GM23338 (cell line): ENCODE measurements at regions not wholly inside any gene's neighbourhood (a gene's known extent, or its start where the extent isn't known, plus 50 kb on each side); places are given as distances from the start of the nearest gene placed in this dataset.

ENCODE experiments used
- ATAC-seq: fragments of 200-7000 bp; cut with Tn5 transposase; 3 replicates; pipeline ENCODE4 v1.9.1; 2020
- DNase-seq: peaks from one replicate; pipeline ENCODE4 v3.0.0-alpha.2; 2015; ENCODE audit warnings: low spot score
- H2AFZ ChIP-seq: fragments of 200-600 bp; sonication (generic); 2 replicates; pipeline ENCODE4 v1.8.0; 2016; ENCODE audit warnings: antibody characterized with exemption, mild to moderate bottlenecking, moderate library complexity
- H3F3A ChIP-seq: fragments of 200-600 bp; sonication (generic); replicated peaks from 2 replicates; pipeline ENCODE4 v1.8.0; 2017; ENCODE audit warnings: antibody characterized with exemption, mixed run types, low read depth
- H3K27ac ChIP-seq: fragments of 200-600 bp; sonication (generic); 2 replicates; pipeline ENCODE4 v1.6.1; 2016; ENCODE audit warnings: low read depth
- H3K27me3 ChIP-seq: fragments of 200-600 bp; sonication (generic); 2 replicates; pipeline ENCODE4 v1.8.0; 2016; ENCODE audit warnings: mild to moderate bottlenecking, mixed run types, moderate library complexity; ENCODE audit not compliant: insufficient read depth
- H3K36me3 ChIP-seq: fragments of 200-600 bp; sonication (generic); 2 replicates; pipeline ENCODE4 v1.8.0; 2016; ENCODE audit warnings: mild to moderate bottlenecking; ENCODE audit not compliant: insufficient read depth
- H3K4me1 ChIP-seq: fragments of 200-600 bp; sonication (generic); 2 replicates; pipeline ENCODE4 v1.8.0; 2016; ENCODE audit warnings: mild to moderate bottlenecking, moderate library complexity; ENCODE audit not compliant: insufficient read depth
- H3K4me2 ChIP-seq: fragments of 200-600 bp; sonication (generic); 2 replicates; pipeline ENCODE4 v1.7.1; 2017; ENCODE audit warnings: mixed run types
- H3K4me3 ChIP-seq: fragments of 200-600 bp; sonication (generic); 2 replicates; pipeline ENCODE4 v1.6.1; 2016; ENCODE audit warnings: mixed run types
- H3K79me2 ChIP-seq: fragments of 200-600 bp; sonication (generic); replicated peaks from 2 replicates; pipeline ENCODE4 v1.8.0; 2017; ENCODE audit warnings: mild to moderate bottlenecking; ENCODE audit not compliant: insufficient read depth
- H3K9me2 ChIP-seq: fragments of 200-600 bp; sonication (generic); 2 replicates; pipeline ENCODE4 v1.8.0; 2017; ENCODE audit not compliant: insufficient read depth
- H4K20me1 ChIP-seq: fragments of 200-600 bp; sonication (generic); replicated peaks from 2 replicates; pipeline ENCODE4 v1.8.0; 2017; ENCODE audit warnings: mild to moderate bottlenecking; ENCODE audit not compliant: insufficient read depth
- H3K27ac Mint-ChIP-seq: 2 replicates; pipeline ENCODE4 v1.8.0; 2020; ENCODE audit warnings: inconsistent platforms, mild to moderate bottlenecking, moderate library complexity, mixed read lengths
- H3K27me3 Mint-ChIP-seq: 3 replicates; pipeline ENCODE4 v1.8.0; 2022; ENCODE audit warnings: low read depth, mild to moderate bottlenecking, moderate library complexity, mixed read lengths, inconsistent platforms; ENCODE audit not compliant: insufficient read depth, poor library complexity
- H3K36me3 Mint-ChIP-seq: 3 replicates; pipeline ENCODE4 v1.8.0; 2021; ENCODE audit warnings: low read depth, mild to moderate bottlenecking, inconsistent platforms, moderate library complexity, mixed read lengths
- H3K4me1 Mint-ChIP-seq: 3 replicates; pipeline ENCODE4 v1.8.0; 2020; ENCODE audit warnings: mild to moderate bottlenecking, inconsistent platforms, mixed read lengths
- H3K4me3 Mint-ChIP-seq: 3 replicates; pipeline ENCODE4 v1.8.0; 2021; ENCODE audit warnings: moderate library complexity, mild to moderate bottlenecking, inconsistent platforms, mixed read lengths
- H3K9me3 Mint-ChIP-seq: 3 replicates; pipeline ENCODE4 v1.8.0; 2020; ENCODE audit warnings: moderate library complexity, mild to moderate bottlenecking, inconsistent platforms, mixed read lengths
- CREB1 ChIP-seq: fragments of 250-450 bp; sonication (Bioruptor Pico); IDR thresholded peaks from 2 replicates; pipeline ENCODE4 v1.5.0; 2020; ENCODE audit warnings: low read depth, mild to moderate bottlenecking, moderate library complexity
- EZH2 ChIP-seq: fragments of 200-600 bp; sonication (generic); IDR thresholded peaks from one replicate; pipeline ENCODE4 v1.8.0; 2017; ENCODE audit warnings: antibody characterized with exemption, mild to moderate bottlenecking, low read depth; ENCODE audit not compliant: unreplicated experiment
- EZH2phosphoT487 ChIP-seq: fragments of 200-600 bp; sonication (generic); IDR thresholded peaks from one replicate; pipeline ENCODE4 v1.8.1; 2018; ENCODE audit warnings: antibody characterized with exemption; ENCODE audit not compliant: unreplicated experiment
- STAT1 ChIP-seq: IDR thresholded peaks from one replicate; pipeline ENCODE4 v1.6.1; 2016; ENCODE audit warnings: antibody characterized with exemption; ENCODE audit not compliant: unreplicated experiment
- ZNF114 ChIP-seq: fragments of 250-450 bp; sonication (Bioruptor Pico); IDR thresholded peaks from 2 replicates; pipeline ENCODE4 v1.5.0; 2020; ENCODE audit warnings: mild to moderate bottlenecking, moderate library complexity
- ZNF331 ChIP-seq: fragments of 250-450 bp; sonication (Bioruptor Pico); IDR thresholded peaks from 2 replicates; pipeline ENCODE4 v1.5.0; 2020; ENCODE audit warnings: low read depth, mild to moderate bottlenecking, moderate library complexity
- TF ChIP-seq, protein P1 (sequence below): fragments of 250-450 bp; sonication (Bioruptor Pico); IDR thresholded peaks from 2 replicates; pipeline ENCODE4 v1.5.0; 2020; ENCODE audit warnings: mild to moderate bottlenecking, moderate library complexity
- TF ChIP-seq, protein P2 (sequence below), 2 experiments: fragments of 200-600 bp in 1 of 2; sonication (generic) in 1 of 2; conservative IDR thresholded peaks; 2 replicates each; pipeline versions ENCODE4 v1.5.1 to v1.6.1; 2016 to 2017; ENCODE audit warnings: antibody characterized with exemption in 2 of 2, low read depth in 2 of 2, mild to moderate bottlenecking in 2 of 2, moderate library complexity in 1 of 2
- TF ChIP-seq, protein P3 (sequence below): IDR thresholded peaks from 2 replicates; pipeline ENCODE4 v1.6.1; 2016; ENCODE audit warnings: antibody characterized with exemption
- TF ChIP-seq, protein P4 (sequence below): IDR thresholded peaks from one replicate; pipeline ENCODE4 v1.6.1; 2018; ENCODE audit warnings: antibody characterized with exemption; ENCODE audit not compliant: unreplicated experiment

DNA sequence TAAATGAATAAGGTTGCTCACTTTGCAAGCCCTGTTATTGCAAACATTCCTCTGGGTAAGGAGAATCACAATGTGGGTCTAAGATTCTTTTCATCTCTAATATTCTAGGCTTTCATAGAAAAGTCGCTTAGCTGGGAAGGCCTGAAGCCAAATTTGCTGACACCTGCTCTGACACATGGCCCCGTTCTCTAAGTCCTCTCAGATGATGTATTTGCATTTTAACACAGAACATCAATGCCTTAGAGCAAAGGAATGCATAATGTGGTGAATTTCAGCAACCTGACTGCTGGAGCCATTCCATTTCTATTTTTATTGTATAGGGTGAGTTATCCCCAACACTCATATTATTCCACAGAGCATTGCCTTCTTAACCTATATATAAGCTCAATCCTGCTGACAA, 682.1 kb upstream of the NRP1 start:
- ATAC-seq = no peak
- no peaks in the 10 kb centered on the region for H3K79me2 ChIP-seq
- H3K4me2 ChIP-seq = no peak overlapping the region
- H3K4me1 ChIP-seq = peaks cover 4% of the 10 kb centered on the region
- Mint-ChIP-seq H3K4me1 (peaks cover 8% of the 10 kb centered on the region; the same call in 2 of the 3 replicates), H3K27me3 (peaks cover 3% of the 10 kb centered on the region), H3K9me3 (peaks cover 10% of the 10 kb centered on the region), H3K27ac (no peak overlapping the region), H3K36me3 (peaks cover 3% of the 10 kb centered on the region; the same call in 2 of the 3 replicates), H3K4me3 (no peak overlapping the region)
- H3F3A ChIP-seq = no peaks in the 10 kb centered on the region
- peaks cover 3% of the 10 kb centered on the region; the same call in 1 of the 2 replicates for H3K9me2 ChIP-seq
- no peaks in the 10 kb centered on the region for H4K20me1 ChIP-seq
- no peaks in the 10 kb centered on the region for H3K27me3 ChIP-seq
- DNase-seq = no peak
- no peak for TF ChIP-seq CREB1
- H2AFZ ChIP-seq = no peak overlapping the region
- no peak overlapping the region for H3K27ac ChIP-seq
- H3K36me3 ChIP-seq = no peaks in the 10 kb centered on the region
- no peak overlapping the region for H3K4me3 ChIP-seq

DNA sequence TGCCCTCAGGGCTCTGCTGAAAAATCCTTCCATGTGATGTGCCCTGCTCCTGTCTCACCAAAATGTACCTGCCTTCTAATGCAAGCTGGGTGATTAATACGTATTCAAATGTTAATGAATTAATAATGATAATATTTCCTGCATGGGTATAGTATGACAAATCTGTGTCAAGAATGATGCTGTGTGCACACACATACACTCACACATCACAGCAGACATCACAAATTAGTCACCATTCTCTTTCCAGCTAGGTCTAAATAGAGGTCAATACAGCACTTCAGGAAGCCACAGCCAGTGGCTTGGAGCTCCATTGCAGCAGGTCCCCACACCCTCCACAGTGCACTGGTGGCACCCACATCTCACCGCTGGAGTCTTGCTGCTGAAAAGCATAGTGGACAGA, 681.2 kb upstream of the NRP1 start:
- no peak overlapping the region for H3K27ac ChIP-seq
- H3K27ac Mint-ChIP-seq = no peak overlapping the region
- 0 out of 2 replicates have a peak overlapping the region, but pooled peaks have one; percentile 43 for H2AFZ ChIP-seq
- H3K4me3 ChIP-seq = no peak overlapping the region
- peaks cover 4% of the 10 kb centered on the region for H3K4me1 ChIP-seq
- H3K79me2 ChIP-seq = no peaks in the 10 kb centered on the region
- no peaks in the 10 kb centered on the region for H3K36me3 ChIP-seq
- no peaks in the 10 kb centered on the region for H3F3A ChIP-seq
- peaks cover 3% of the 10 kb centered on the region for H3K27me3 Mint-ChIP-seq
- no peak overlapping the region for H3K4me3 Mint-ChIP-seq
- no peak for DNase-seq
- peaks cover 8% of the 10 kb centered on the region; the same call in 2 of the 3 replicates for H3K4me1 Mint-ChIP-seq
- no peak overlapping the region for H3K4me2 ChIP-seq
- peaks cover 7% of the 10 kb centered on the region; the same call in 1 of the 2 replicates for H3K9me2 ChIP-seq
- H3K9me3 Mint-ChIP-seq = peaks cover 10% of the 10 kb centered on the region
- peaks cover 3% of the 10 kb centered on the region for H3K36me3 Mint-ChIP-seq
- H4K20me1 ChIP-seq = no peaks in the 10 kb centered on the region
- no peak for ATAC-seq
- no peaks in the 10 kb centered on the region for H3K27me3 ChIP-seq
- TF ChIP-seq, protein P1, sequence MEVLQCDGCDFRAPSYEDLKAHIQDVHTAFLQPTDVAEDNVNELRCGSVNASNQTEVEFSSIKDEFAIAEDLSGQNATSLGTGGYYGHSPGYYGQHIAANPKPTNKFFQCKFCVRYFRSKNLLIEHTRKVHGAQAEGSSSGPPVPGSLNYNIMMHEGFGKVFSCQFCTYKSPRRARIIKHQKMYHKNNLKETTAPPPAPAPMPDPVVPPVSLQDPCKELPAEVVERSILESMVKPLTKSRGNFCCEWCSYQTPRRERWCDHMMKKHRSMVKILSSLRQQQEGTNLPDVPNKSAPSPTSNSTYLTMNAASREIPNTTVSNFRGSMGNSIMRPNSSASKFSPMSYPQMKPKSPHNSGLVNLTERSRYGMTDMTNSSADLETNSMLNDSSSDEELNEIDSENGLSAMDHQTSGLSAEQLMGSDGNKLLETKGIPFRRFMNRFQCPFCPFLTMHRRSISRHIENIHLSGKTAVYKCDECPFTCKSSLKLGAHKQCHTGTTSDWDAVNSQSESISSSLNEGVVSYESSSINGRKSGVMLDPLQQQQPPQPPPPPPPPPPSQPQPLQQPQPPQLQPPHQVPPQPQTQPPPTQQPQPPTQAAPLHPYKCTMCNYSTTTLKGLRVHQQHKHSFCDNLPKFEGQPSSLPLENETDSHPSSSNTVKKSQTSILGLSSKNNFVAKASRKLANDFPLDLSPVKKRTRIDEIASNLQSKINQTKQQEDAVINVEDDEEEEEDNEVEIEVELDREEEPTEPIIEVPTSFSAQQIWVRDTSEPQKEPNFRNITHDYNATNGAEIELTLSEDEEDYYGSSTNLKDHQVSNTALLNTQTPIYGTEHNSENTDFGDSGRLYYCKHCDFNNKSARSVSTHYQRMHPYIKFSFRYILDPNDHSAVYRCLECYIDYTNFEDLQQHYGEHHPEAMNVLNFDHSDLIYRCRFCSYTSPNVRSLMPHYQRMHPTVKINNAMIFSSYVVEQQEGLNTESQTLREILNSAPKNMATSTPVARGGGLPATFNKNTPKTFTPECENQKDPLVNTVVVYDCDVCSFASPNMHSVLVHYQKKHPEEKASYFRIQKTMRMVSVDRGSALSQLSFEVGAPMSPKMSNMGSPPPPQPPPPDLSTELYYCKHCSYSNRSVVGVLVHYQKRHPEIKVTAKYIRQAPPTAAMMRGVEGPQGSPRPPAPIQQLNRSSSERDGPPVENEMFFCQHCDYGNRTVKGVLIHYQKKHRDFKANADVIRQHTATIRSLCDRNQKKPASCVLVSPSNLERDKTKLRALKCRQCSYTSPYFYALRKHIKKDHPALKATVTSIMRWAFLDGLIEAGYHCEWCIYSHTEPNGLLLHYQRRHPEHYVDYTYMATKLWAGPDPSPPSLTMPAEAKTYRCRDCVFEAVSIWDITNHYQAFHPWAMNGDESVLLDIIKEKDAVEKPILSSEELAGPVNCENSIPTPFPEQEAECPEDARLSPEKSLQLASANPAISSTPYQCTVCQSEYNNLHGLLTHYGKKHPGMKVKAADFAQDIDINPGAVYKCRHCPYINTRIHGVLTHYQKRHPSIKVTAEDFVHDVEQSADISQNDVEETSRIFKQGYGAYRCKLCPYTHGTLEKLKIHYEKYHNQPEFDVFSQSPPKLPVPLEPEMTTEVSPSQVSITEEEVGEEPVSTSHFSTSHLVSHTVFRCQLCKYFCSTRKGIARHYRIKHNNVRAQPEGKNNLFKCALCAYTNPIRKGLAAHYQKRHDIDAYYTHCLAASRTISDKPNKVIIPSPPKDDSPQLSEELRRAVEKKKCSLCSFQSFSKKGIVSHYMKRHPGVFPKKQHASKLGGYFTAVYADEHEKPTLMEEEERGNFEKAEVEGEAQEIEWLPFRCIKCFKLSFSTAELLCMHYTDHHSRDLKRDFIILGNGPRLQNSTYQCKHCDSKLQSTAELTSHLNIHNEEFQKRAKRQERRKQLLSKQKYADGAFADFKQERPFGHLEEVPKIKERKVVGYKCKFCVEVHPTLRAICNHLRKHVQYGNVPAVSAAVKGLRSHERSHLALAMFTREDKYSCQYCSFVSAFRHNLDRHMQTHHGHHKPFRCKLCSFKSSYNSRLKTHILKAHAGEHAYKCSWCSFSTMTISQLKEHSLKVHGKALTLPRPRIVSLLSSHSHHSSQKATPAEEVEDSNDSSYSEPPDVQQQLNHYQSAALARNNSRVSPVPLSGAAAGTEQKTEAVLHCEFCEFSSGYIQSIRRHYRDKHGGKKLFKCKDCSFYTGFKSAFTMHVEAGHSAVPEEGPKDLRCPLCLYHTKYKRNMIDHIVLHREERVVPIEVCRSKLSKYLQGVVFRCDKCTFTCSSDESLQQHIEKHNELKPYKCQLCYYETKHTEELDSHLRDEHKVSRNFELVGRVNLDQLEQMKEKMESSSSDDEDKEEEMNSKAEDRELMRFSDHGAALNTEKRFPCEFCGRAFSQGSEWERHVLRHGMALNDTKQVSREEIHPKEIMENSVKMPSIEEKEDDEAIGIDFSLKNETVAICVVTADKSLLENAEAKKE = no peak
- TF ChIP-seq ZNF114 (CRISPR knock-in tag) = no peak
- TF ChIP-seq ZNF331 = no peak
- no peak for TF ChIP-seq EZH2phosphoT487
- TF ChIP-seq, protein P2, sequence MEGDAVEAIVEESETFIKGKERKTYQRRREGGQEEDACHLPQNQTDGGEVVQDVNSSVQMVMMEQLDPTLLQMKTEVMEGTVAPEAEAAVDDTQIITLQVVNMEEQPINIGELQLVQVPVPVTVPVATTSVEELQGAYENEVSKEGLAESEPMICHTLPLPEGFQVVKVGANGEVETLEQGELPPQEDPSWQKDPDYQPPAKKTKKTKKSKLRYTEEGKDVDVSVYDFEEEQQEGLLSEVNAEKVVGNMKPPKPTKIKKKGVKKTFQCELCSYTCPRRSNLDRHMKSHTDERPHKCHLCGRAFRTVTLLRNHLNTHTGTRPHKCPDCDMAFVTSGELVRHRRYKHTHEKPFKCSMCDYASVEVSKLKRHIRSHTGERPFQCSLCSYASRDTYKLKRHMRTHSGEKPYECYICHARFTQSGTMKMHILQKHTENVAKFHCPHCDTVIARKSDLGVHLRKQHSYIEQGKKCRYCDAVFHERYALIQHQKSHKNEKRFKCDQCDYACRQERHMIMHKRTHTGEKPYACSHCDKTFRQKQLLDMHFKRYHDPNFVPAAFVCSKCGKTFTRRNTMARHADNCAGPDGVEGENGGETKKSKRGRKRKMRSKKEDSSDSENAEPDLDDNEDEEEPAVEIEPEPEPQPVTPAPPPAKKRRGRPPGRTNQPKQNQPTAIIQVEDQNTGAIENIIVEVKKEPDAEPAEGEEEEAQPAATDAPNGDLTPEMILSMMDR (conservative IDR thresholded peaks at IDR 0.05; ENCODE audit: low read depth in 2 of 2) = no peak
- TF ChIP-seq, protein P3, sequence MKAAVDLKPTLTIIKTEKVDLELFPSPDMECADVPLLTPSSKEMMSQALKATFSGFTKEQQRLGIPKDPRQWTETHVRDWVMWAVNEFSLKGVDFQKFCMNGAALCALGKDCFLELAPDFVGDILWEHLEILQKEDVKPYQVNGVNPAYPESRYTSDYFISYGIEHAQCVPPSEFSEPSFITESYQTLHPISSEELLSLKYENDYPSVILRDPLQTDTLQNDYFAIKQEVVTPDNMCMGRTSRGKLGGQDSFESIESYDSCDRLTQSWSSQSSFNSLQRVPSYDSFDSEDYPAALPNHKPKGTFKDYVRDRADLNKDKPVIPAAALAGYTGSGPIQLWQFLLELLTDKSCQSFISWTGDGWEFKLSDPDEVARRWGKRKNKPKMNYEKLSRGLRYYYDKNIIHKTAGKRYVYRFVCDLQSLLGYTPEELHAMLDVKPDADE = no peak
- no peak for TF ChIP-seq STAT1
- TF ChIP-seq EZH2 = no peak
- TF ChIP-seq, protein P4, sequence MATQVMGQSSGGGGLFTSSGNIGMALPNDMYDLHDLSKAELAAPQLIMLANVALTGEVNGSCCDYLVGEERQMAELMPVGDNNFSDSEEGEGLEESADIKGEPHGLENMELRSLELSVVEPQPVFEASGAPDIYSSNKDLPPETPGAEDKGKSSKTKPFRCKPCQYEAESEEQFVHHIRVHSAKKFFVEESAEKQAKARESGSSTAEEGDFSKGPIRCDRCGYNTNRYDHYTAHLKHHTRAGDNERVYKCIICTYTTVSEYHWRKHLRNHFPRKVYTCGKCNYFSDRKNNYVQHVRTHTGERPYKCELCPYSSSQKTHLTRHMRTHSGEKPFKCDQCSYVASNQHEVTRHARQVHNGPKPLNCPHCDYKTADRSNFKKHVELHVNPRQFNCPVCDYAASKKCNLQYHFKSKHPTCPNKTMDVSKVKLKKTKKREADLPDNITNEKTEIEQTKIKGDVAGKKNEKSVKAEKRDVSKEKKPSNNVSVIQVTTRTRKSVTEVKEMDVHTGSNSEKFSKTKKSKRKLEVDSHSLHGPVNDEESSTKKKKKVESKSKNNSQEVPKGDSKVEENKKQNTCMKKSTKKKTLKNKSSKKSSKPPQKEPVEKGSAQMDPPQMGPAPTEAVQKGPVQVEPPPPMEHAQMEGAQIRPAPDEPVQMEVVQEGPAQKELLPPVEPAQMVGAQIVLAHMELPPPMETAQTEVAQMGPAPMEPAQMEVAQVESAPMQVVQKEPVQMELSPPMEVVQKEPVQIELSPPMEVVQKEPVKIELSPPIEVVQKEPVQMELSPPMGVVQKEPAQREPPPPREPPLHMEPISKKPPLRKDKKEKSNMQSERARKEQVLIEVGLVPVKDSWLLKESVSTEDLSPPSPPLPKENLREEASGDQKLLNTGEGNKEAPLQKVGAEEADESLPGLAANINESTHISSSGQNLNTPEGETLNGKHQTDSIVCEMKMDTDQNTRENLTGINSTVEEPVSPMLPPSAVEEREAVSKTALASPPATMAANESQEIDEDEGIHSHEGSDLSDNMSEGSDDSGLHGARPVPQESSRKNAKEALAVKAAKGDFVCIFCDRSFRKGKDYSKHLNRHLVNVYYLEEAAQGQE = no peak
